GM19468 (cell line): ENCODE measurements at regions not wholly inside any gene's neighbourhood (a gene's known extent, or its start where the extent isn't known, plus 50 kb on each side); places are given as distances from the start of the nearest gene placed in this dataset.

Experiments
- ATAC-seq: cut with Tn5 transposase; IDR thresholded peaks from one replicate; pipeline ENCODE4 v1.9.1; 2021; ENCODE audit warnings: mild to moderate bottlenecking, moderate library complexity, moderate number of reproducible peaks; ENCODE audit not compliant: unreplicated experiment; ENCODE audit errors: extremely low read depth

GRCh38 chr5:93891491-93892480 is 150.4 kb upstream of the POU5F2 start:
- ATAC-seq: no peak

- no peak for ATAC-seq
Observed at GRCh38 chr5:93890657-93891056, 149.3 kb upstream of the POU5F2 start.

DNA sequence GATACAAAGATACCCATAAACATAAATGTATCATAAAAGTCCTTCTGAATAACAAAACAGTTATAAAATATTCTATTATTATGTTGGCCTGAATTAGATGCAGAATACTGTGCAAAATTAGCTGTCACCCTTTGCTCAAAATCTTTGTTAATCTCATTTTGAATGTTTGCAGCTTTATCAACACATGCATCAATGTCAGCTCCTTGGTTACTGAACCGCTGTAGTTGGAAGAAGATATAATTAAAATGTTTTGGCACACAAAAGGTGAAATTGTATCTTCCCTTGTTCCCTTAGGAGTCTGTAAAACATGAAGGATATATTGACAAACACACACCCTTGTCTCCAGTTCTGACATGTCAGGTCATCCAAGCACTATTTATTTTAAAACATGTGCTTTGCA is 146.3 kb upstream of the POU5F2 start:
- ATAC-seq: no peak

GRCh38 chr5:93886917-93887361 is 145.5 kb upstream of the POU5F2 start:
- no peak for ATAC-seq

GRCh38 chr5:93886098-93886806 is 144.9 kb upstream of the POU5F2 start:
- ATAC-seq: no peak

GRCh38 chr5:93884254-93884653 is 142.9 kb upstream of the POU5F2 start:
- ATAC-seq: no peak

DNA sequence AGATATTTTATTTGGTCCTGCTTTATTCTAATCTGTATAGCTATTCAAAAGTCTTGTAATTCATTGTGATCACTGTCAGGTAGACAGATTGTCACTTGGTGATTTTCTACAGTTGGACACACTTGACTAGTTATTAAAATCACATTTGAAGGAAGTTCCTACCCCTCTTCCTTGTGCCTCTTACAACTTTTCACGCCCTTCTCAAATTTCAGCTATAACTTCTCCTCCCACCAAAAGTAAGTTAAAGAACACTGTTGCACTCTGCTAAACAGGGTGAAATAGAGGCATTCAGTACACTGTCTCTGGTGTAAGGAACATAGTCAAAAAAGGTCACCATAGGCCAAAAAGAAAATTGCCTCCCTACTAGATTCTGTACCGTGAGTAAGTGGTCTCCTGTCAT is 142.1 kb upstream of the POU5F2 start:
- no peak for ATAC-seq

GRCh38 chr5:93875693-93876092 is 134.3 kb upstream of the POU5F2 start:
- no peak for ATAC-seq

GRCh38 chr5:93874491-93874890 is 133.1 kb upstream of the POU5F2 start:
- no peak for ATAC-seq

- ATAC-seq: no peak
Observed at GRCh38 chr5:93874080-93874479, 132.7 kb upstream of the POU5F2 start.

DNA sequence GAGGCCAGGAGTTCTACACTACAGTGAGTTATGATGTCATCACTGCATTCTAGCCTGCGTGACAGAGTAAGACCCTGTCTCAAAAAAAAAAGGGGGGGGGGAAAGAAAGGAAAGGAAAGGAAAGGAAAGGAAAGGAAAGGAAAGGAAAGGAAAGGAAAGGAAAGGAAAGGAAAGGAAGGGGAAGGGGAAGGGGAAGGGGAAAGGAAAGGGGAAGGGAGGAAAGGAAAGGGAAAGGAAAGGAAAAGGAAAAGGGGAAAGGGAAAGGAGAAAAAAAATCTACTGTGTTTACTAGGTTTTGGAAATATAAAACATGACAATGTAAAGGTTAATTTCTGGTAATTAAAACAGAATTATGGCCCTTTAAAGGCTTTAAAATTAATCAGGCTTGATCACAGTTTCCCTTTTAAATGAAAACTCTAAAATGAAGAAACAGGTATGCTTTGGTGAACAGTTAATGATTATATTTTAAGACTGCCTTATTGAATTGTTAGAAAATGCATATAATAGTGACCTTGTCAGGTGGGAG is 131.9 kb upstream of the POU5F2 start:
- no peak for ATAC-seq

DNA sequence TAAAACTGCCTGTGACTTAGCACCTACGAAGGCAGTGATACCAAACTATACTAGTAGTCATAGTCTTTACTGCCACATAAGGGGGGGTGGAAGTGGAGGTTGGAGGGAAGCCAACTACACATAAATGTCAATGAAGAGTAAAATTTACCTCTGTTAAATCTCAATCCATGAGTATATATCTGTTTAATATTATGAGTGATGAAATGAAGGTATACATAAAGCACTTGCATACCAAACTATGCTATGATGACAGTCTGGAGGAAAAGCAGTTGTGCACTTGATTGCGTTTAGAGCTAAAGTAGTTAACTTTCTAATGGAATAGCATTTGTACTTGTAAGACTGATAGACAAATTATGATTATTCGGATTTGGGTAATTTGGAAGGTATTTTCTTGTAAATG is 129.2 kb upstream of the POU5F2 start:
- no peak for ATAC-seq

DNA sequence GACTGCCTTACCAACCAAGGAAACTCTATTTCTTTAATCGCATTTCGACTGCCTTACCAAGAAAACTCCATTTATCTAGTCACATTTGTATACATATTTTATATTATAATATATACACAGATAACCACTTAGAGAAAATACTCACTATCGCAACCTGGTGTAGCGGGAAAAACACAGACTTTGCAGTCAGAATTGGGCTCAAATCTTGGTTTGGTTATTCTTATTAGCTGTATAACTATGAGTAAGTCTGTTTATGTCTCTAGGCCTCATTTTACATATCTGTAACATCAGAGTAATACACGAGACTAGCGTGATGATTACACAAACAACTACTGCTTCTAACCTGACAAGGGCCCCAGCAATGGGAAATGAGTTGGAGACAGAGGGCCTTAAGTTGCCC is 127.5 kb upstream of the POU5F2 start:
- no peak for ATAC-seq

DNA sequence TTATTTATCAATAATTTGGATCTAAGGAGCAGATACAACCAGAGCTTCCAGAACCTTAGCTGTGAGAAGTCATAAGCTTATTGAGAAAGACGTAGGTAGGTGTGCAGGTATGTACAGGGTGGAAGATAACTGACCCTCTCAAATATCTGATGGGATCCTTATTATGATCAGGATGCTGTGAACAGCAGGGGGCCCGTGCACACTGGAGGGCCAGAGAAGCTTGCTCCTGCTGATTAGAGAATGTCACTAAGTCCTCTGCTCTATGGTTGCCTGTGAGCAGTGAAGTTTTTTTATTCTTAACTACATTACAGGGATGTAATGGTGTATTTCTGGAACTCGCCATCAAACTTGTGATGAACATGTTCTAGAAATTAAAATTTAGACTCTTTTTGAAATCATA is 108.9 kb upstream of the POU5F2 start:
- ATAC-seq: no peak

DNA sequence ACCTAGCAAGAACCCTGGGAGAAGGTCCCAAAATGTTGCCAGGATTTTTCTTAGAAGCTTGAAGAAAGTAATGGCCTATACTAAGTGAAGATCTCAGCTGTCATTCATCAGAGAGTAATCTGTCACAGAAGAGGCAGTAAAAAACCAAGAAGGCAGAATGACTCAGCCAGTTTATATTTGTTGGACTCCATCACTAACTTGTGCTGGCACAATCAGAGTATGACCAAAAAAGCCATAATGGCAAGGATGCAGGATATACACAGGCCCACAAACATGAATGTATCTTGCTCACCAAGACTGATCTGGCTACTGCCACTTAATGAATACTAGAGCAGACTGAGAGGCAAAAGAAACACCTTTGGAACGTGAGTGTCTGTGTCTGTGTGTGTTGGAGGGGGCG is 104.0 kb upstream of the POU5F2 start:
- ATAC-seq: no peak

GRCh38 chr5:93831449-93831848 is 90.0 kb upstream of the POU5F2 start:
- no peak for ATAC-seq

GRCh38 chr5:93830893-93831292 is 89.5 kb upstream of the POU5F2 start:
- ATAC-seq: no peak

- no peak for ATAC-seq
Observed at GRCh38 chr5:93829346-93829745, 87.9 kb upstream of the POU5F2 start.

- no peak for ATAC-seq
Observed at GRCh38 chr5:93821891-93822415, 80.6 kb upstream of the POU5F2 start.

- ATAC-seq: no peak
Observed at GRCh38 chr5:93819668-93820067, 78.3 kb upstream of the POU5F2 start.

DNA sequence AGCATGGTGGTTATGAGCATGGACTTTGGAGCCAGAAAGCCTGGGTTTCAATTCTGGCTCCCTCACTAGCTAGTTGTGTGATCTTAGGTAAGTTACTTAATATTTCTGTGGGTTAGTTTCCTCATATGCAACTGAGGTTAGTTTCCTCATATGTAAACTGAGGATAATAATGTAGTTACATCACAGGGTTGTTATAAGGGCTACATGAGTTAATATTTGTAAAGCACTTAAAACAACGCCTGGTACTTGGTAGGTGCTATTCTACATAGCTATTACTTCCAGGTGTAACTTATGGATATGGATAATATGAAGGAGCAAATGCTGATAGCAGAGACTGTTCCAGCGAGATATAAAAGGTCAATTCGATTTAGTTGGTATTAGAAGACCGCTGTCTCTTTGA is 69.4 kb upstream of the POU5F2 start:
- ATAC-seq: no peak
